Esophagus squamous epithelium (tissue), 4 donors: ENCODE measurements at regions not wholly inside any gene's neighbourhood (a gene's known extent, or its start where the extent isn't known, plus 50 kb on each side); places are given as distances from the start of the nearest gene placed in this dataset.

ENCODE experiments used
- POLR2A ChIP-seq, 4 donors: fragments of 450-650 bp; IDR thresholded peaks; one replicate each; pipeline ENCODE4 v1.6.1; 2017; ENCODE audit warnings: antibody characterized with exemption in 4 of 4, mild to moderate bottlenecking in 4 of 4, moderate library complexity in 3 of 4
- TF ChIP-seq, protein P1 (sequence below), 6 experiments: fragments of 450-650 bp in 4 of 6; fragments of 200-600 bp in 2 of 6; sonication (generic) in 2 of 6; IDR thresholded peaks; one replicate each; pipeline ENCODE4 v1.5.1; 2016 to 2019; ENCODE audit warnings: antibody characterized with exemption in 6 of 6, mild to moderate bottlenecking in 4 of 6, moderate library complexity in 4 of 6

DNA sequence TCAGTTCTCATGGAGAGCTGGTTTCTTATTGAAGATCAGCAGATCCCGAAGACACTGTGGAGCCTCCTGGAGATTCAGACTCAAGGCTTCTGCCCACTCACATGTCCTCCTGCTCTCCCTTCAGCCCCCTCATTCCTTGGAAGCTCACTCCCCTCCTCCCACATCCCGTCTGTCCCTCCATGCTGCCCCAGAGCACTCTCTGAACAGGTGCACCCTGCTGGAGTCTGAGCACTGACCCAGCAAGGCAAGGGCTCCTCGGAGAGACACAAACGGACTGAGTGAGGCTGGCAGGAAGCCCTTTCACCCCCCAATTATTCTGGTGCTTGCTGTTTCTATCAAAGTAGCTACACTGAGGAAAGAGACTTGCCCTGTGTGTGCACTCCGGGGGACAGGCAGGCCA lies 374.0 kb downstream of the UQCRFS1 start:
- TF ChIP-seq POLR2A (IDR thresholded peaks at IDR 0.05), result no peak
- TF ChIP-seq, protein P1, sequence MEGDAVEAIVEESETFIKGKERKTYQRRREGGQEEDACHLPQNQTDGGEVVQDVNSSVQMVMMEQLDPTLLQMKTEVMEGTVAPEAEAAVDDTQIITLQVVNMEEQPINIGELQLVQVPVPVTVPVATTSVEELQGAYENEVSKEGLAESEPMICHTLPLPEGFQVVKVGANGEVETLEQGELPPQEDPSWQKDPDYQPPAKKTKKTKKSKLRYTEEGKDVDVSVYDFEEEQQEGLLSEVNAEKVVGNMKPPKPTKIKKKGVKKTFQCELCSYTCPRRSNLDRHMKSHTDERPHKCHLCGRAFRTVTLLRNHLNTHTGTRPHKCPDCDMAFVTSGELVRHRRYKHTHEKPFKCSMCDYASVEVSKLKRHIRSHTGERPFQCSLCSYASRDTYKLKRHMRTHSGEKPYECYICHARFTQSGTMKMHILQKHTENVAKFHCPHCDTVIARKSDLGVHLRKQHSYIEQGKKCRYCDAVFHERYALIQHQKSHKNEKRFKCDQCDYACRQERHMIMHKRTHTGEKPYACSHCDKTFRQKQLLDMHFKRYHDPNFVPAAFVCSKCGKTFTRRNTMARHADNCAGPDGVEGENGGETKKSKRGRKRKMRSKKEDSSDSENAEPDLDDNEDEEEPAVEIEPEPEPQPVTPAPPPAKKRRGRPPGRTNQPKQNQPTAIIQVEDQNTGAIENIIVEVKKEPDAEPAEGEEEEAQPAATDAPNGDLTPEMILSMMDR (IDR thresholded peaks at IDR 0.05), result no peak
